Kidney (tissue), 13 donors: ENCODE measurements at regions not wholly inside any gene's neighbourhood (a gene's known extent, or its start where the extent isn't known, plus 50 kb on each side); places are given as distances from the start of the nearest gene placed in this dataset.

ENCODE experiments used
- DNase-seq, 5 donors: peaks; one replicate each; pipeline ENCODE4 v3.0.0-alpha.2; 2013 to 2020
- FAIRE-seq: peaks from 2 replicates; lab custom pipeline; 2012; peaks lifted over from hg19 to GRCh38; lab: Jason Lieb, UNC
- H3K27ac ChIP-seq, 2 donors: one replicate each; pipeline ENCODE4 v1.7.0; 2013; ENCODE audit warnings: low read depth in 2 of 2, low read length in 2 of 2, inconsistent platforms in 1 of 2
- H3K27me3 ChIP-seq: one replicate; pipeline ENCODE4 v1.7.1; 2013; ENCODE audit warnings: low read length, inconsistent platforms; ENCODE audit not compliant: control insufficient read depth, insufficient read depth
- H3K36me3 ChIP-seq, 3 donors: one replicate each; pipeline versions ENCODE4 v1.7.0 to v1.7.1; 2013; ENCODE audit warnings: low read length in 3 of 3, control low read depth in 1 of 3, inconsistent platforms in 1 of 3; ENCODE audit not compliant: insufficient read depth in 3 of 3, control insufficient read depth in 2 of 3
- H3K4me1 ChIP-seq, 3 donors: one replicate each; pipeline versions ENCODE4 v1.7.0 to v1.7.1; 2013; ENCODE audit warnings: low read length in 3 of 3, inconsistent platforms in 1 of 3, low read depth in 1 of 3; ENCODE audit not compliant: control insufficient read depth in 2 of 3, insufficient read depth in 2 of 3
- H3K4me3 ChIP-seq, 3 donors: one replicate each; pipeline versions ENCODE4 v1.7.0 to v1.8.1; 2013; ENCODE audit warnings: low read length in 3 of 3, control low read depth in 1 of 3, inconsistent platforms in 1 of 3
- H3K9ac ChIP-seq, 3 donors: one replicate each; pipeline versions ENCODE4 v1.7.0 to v1.7.1; 2013; ENCODE audit warnings: low read length in 3 of 3, control low read depth in 1 of 3, inconsistent platforms in 1 of 3
- H3K9me3 ChIP-seq, 3 donors: one replicate each; pipeline versions ENCODE4 v1.7.0 to v1.7.1; 2013; ENCODE audit warnings: low read length in 3 of 3, control low read depth in 1 of 3, inconsistent platforms in 1 of 3; ENCODE audit not compliant: control insufficient read depth in 2 of 3, insufficient read depth in 1 of 3
- intact Hi-C: fragments of 100-400 bp; cut with DNase I; formaldehyde crosslinking; loops from one replicate; pipeline ENCODE4 v1.11.1; 2022
- TF ChIP-seq, protein P1 (sequence below): IDR thresholded peaks from 3 replicates; pipeline ENCODE4 v1.5.1; 2012; ENCODE audit warnings: mild to moderate bottlenecking, moderate library complexity, borderline replicate concordance; ENCODE audit not compliant: insufficient read depth; ENCODE audit errors: extremely low read depth
- donor health status: control.
- donor health status: control.
- donor health status: control.
- donor health status: control.
- donor health status: control.
- donor health status: DM: yes; HTN: yes; CAD: no.
- donor health status: Normal renal cell carcinoma (clear cell type).

DNA sequence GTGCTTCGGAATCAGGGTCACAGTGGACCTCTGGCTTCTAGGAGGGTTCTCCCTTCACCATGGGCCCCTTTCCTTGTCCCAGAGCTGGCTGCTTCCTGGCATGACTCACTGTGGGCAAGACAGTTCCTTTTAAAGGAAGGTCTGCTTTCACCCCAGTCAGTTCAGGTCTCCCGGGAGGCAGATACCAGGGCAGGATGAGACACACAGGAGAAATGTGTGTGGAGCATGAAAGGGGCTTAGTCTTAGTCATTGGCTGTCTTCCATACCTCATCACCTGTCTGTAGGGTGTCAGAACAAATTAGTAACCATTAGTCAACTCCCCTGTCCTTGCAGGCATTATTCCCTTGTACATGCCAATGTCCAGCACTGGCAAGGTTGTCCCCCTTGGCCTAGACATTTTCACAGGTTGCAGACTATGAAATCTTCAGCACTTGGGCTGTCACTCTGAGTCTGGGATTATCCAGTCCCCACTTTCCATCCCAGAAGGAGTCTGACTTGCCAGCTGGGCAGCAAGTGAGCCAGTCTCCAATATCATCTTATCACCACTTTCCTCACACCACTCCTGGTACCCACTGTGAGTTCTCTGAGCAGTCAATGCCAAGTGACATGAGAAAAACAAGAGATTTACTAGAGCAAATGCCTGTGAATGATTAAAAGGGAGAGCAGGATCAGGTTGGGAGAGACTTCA lies 76.8 kb upstream of the MEDAG start:
- H3K27ac ChIP-seq: no peak overlapping the region
- FAIRE-seq: no peak
- no peak overlapping the region for H3K9ac ChIP-seq
- H3K4me3 ChIP-seq: no peak overlapping the region
- TF ChIP-seq, protein P1, sequence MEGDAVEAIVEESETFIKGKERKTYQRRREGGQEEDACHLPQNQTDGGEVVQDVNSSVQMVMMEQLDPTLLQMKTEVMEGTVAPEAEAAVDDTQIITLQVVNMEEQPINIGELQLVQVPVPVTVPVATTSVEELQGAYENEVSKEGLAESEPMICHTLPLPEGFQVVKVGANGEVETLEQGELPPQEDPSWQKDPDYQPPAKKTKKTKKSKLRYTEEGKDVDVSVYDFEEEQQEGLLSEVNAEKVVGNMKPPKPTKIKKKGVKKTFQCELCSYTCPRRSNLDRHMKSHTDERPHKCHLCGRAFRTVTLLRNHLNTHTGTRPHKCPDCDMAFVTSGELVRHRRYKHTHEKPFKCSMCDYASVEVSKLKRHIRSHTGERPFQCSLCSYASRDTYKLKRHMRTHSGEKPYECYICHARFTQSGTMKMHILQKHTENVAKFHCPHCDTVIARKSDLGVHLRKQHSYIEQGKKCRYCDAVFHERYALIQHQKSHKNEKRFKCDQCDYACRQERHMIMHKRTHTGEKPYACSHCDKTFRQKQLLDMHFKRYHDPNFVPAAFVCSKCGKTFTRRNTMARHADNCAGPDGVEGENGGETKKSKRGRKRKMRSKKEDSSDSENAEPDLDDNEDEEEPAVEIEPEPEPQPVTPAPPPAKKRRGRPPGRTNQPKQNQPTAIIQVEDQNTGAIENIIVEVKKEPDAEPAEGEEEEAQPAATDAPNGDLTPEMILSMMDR: no peak
- no peak for DNase-seq
- H3K4me1 ChIP-seq: no peaks in the 10 kb centered on the region
- no peaks in the 10 kb centered on the region for H3K27me3 ChIP-seq
- intact Hi-C loops: no loop called here
- no peaks in the 10 kb centered on the region for H3K9me3 ChIP-seq
- no peaks in the 10 kb centered on the region for H3K36me3 ChIP-seq

DNA sequence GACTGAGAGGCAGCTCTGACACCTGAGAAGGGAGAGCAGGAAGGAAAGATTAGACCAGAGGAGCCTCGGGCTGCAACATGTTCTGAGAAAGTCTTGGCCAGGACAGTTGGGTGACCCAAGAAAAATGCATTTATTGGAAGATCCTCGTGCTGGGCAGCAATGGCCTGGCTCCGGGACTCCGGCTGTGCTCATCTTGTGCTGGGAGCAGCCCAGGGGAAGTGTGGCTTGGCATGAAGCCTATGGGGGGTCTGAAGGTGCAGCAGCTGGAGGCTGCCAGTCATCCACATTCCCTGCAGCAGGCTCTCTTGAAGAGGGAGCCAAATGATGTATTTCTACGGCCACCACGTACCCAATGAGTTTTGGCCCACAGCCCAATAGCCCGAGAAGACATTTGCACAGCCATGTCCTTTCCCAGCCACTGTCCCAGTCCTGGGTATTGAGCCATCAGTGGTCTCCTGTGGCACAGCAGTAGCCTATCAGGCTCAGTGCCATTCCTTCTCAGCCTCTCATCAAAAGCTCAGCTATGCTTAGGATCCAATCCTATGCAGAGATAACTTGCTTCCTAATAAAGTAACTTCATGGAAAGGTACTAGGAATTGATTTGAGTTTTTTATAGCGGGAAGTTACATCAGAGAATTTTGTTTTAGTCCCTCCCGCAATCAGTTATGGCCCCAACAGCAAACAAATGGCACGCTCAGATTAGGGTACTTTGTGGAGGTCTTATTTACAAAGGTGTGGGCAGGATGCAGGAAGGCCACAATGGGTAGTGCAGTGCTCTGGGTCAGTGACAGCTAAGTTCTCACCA lies 76.0 kb upstream of the MEDAG start:
- TF ChIP-seq, protein P1: no peak
- FAIRE-seq (no peak), DNase-seq (no peak)
- intact Hi-C loops: no loop called here
- no peaks in the 10 kb centered on the region for H3K4me1 ChIP-seq
- H3K27ac ChIP-seq: no peak overlapping the region
- no peaks in the 10 kb centered on the region for H3K9me3 ChIP-seq
- H3K27me3 ChIP-seq: no peaks in the 10 kb centered on the region
- no peak overlapping the region for H3K4me3 ChIP-seq
- H3K9ac ChIP-seq: no peak overlapping the region
- H3K36me3 ChIP-seq: no peaks in the 10 kb centered on the region

DNA sequence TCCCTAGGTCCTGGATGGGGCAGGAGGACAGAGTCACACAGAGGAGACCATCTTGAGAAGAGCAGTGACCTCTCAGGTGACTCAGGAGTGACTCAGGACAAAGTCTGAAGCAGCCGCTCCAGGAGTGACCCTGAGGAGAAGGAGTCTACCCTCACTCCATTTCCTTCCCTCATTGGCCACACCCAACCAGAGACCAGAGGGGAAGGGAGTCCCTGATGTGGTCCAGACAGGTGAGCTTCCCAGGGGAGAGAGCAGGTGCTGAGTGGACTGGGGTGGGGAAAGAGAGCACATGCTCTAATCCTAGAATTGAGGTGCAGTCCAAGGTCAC lies 75.5 kb upstream of the MEDAG start:
- FAIRE-seq (no peak), DNase-seq (no peak)
- TF ChIP-seq, protein P1: no peak
- no peak overlapping the region for H3K4me3 ChIP-seq
- H3K27me3 ChIP-seq: no peaks in the 10 kb centered on the region
- no peaks in the 10 kb centered on the region for H3K4me1 ChIP-seq
- intact Hi-C loops: no loop called here
- H3K9me3 ChIP-seq: no peaks in the 10 kb centered on the region
- H3K36me3 ChIP-seq: no peaks in the 10 kb centered on the region
- H3K9ac ChIP-seq: no peak overlapping the region
- H3K27ac ChIP-seq: no peak overlapping the region
